HepG2 (cell line): ENCODE measurements at regions not wholly inside any gene's neighbourhood (a gene's known extent, or its start where the extent isn't known, plus 50 kb on each side); places are given as distances from the start of the nearest gene placed in this dataset.

Source experiments
- ATAC-seq: fragments of 200-7000 bp; cut with Tn5 transposase; 3 replicates; pipeline ENCODE4 v1.9.1; 2020; ENCODE audit warnings: mild to moderate bottlenecking, moderate library complexity
- BruUV-seq: library from RNA; stranded (reverse); fragments of 400-500 nt; replicated peaks from 2 replicates; lab custom pipeline; 2021; lab: Mats Ljungman, UMichigan
- CTCF ChIA-PET: fragments of 300-600 bp; formaldehyde crosslinking; extraction: SDS; loops from one replicate; lab custom pipeline; 2021; ENCODE audit warnings: low total read pairs, inconsistent platforms, low intra/inter-chr PET ratio; lab: Yijun Ruan, JAX
- POLR2A ChIA-PET: fragments of 350-600 bp; sonication (Branson Sonifier 250); formaldehyde crosslinking; loops from one replicate; lab custom pipeline; 2020; ENCODE audit warnings: antibody characterized with exemption, inconsistent platforms; lab: Yijun Ruan, JAX
- DNase-seq: peaks from one replicate; pipeline ENCODE4 v3.0.0-alpha.2; 2015; ENCODE audit warnings: low spot score
- FAIRE-seq: peaks from 3 replicates; lab custom pipeline; 2011; peaks lifted over from hg19 to GRCh38; lab: Jason Lieb, UNC
- H2AFZ ChIP-seq: one replicate; pipeline ENCODE4 v1.6.1; 2011; ENCODE audit warnings: low read length, inconsistent platforms
- H3K27ac ChIP-seq: fragments of 300-600 bp; 3 replicates; pipeline ENCODE4 v1.8.0; 2011; ENCODE audit warnings: mixed run types, mild to moderate bottlenecking, mixed read lengths, low read length, inconsistent platforms; ENCODE audit not compliant: insufficient read depth; ENCODE audit errors: extremely low read length
- H3K27me3 ChIP-seq, 2 experiments: fragments of 200-600 bp in 1 of 2; 2 replicates in 1 of 2; 3 replicates in 1 of 2; pipeline versions ENCODE4 v1.6.0 to v1.8.0; 2011; ENCODE audit warnings: low read length in 2 of 2, mild to moderate bottlenecking in 2 of 2, moderate library complexity in 2 of 2, inconsistent platforms in 1 of 2; ENCODE audit not compliant: insufficient read depth in 2 of 2, control insufficient read depth in 1 of 2
- H3K36me3 ChIP-seq, 2 experiments: fragments of 200-600 bp in 1 of 2; replicated peaks in 1 of 2; 2 replicates in 1 of 2; 3 replicates in 1 of 2; pipeline versions ENCODE4 v1.5.1 to v1.8.0; 2011; ENCODE audit warnings: low read length in 2 of 2, inconsistent platforms in 1 of 2; ENCODE audit not compliant: insufficient read depth in 2 of 2, control insufficient read depth in 1 of 2
- H3K4me1 ChIP-seq: 2 replicates; pipeline ENCODE4 v1.5.1; 2012; ENCODE audit warnings: low read length, inconsistent platforms; ENCODE audit not compliant: insufficient read depth
- H3K4me2 ChIP-seq: 2 replicates; pipeline ENCODE4 v1.6.0; 2011; ENCODE audit warnings: low read depth, low read length, inconsistent platforms
- H3K4me3 ChIP-seq, 3 experiments: fragments of 200-600 bp in 1 of 3; sonication (generic), shearing (Covaris generic) in 1 of 3; replicated peaks in 1 of 3; 2 replicates each; pipeline ENCODE4 v1.5.1; 2011 to 2016; ENCODE audit warnings: low read length in 3 of 3, inconsistent platforms in 2 of 3, low read depth in 2 of 3, mild to moderate bottlenecking in 2 of 3, control low read depth in 1 of 3, mixed read lengths in 1 of 3; ENCODE audit not compliant: insufficient read depth in 1 of 3
- H3K79me2 ChIP-seq: one replicate; pipeline ENCODE4 v1.6.1; 2011; ENCODE audit warnings: low read length, inconsistent platforms; ENCODE audit not compliant: insufficient read depth
- H3K9ac ChIP-seq: 2 replicates; pipeline ENCODE4 v1.6.0; 2011; ENCODE audit warnings: mild to moderate bottlenecking, low read depth, low read length, inconsistent platforms; ENCODE audit not compliant: insufficient read depth
- H3K9me3 ChIP-seq: 2 replicates; pipeline ENCODE4 v1.5.1; 2012; ENCODE audit warnings: mild to moderate bottlenecking, low read length
- H4K20me1 ChIP-seq: 2 replicates; pipeline ENCODE4 v1.6.0; 2011; ENCODE audit warnings: inconsistent platforms, mild to moderate bottlenecking, low read length, moderate library complexity; ENCODE audit not compliant: insufficient read depth
- FOXP4 ChIP-seq: sonication (generic); formaldehyde crosslinking; IDR thresholded peaks from 2 replicates; pipeline ENCODE4 v1.4.0; 2020; ENCODE audit warnings: missing genetic modification reagents
- LCORL ChIP-seq, 2 experiments: fragments of 450-650 bp in 1 of 2; sonication (generic) in 1 of 2; formaldehyde crosslinking in 1 of 2; IDR thresholded peaks; 2 replicates each; pipeline versions ENCODE4 v1.5.0 to v1.6.1; 2017 to 2020; ENCODE audit warnings: antibody characterized with exemption in 1 of 2, missing genetic modification reagents in 1 of 2
- NFE2L1 ChIP-seq: sonication (generic); formaldehyde crosslinking; IDR thresholded peaks from 2 replicates; pipeline ENCODE4 v1.4.0; 2020; ENCODE audit warnings: missing genetic modification reagents, mild to moderate bottlenecking, borderline replicate concordance
- PLSCR1 ChIP-seq: sonication (generic); formaldehyde crosslinking; IDR thresholded peaks from 2 replicates; pipeline ENCODE4 v1.5.0; 2020; ENCODE audit warnings: missing genetic modification reagents, mild to moderate bottlenecking, borderline replicate concordance
- RXRB ChIP-seq: IDR thresholded peaks from 2 replicates; pipeline ENCODE4 v1.6.1; 2016; ENCODE audit warnings: borderline replicate concordance, missing genetic modification reagents, missing compliant biosample characterization
- TBP ChIP-seq: sonication (generic); formaldehyde crosslinking; IDR thresholded peaks from 2 replicates; pipeline ENCODE4 v1.5.0; 2020; ENCODE audit warnings: missing genetic modification reagents
- TEAD3 ChIP-seq: optimal IDR thresholded peaks from 2 replicates; pipeline ENCODE3; 2016; ENCODE audit warnings: borderline replicate concordance
- THAP11 ChIP-seq: IDR thresholded peaks from 2 replicates; pipeline ENCODE4 v1.6.1; 2016; ENCODE audit warnings: missing biosample characterization, missing genetic modification reagents
- ZBTB44 ChIP-seq: sonication (generic); formaldehyde crosslinking; IDR thresholded peaks from 2 replicates; pipeline ENCODE4 v1.4.0; 2020; ENCODE audit warnings: missing genetic modification reagents
- ZNF18 ChIP-seq: sonication (generic); formaldehyde crosslinking; IDR thresholded peaks from 2 replicates; pipeline ENCODE4 v1.8.0; 2022; ENCODE audit warnings: mild to moderate bottlenecking, missing genetic modification reagents; ENCODE audit not compliant: insufficient replicate concordance
- ZNF224 ChIP-seq: sonication (generic); formaldehyde crosslinking; IDR thresholded peaks from 2 replicates; pipeline ENCODE4 v1.5.0; 2020; ENCODE audit warnings: mild to moderate bottlenecking, missing genetic modification reagents
- ZNF644 ChIP-seq: IDR thresholded peaks from 2 replicates; pipeline ENCODE4 v1.6.1; 2016; ENCODE audit warnings: low read depth
- WGBS: methylation state at CpG from one replicate; pipeline ENCODE4 v1.1.6; 2017; ENCODE audit warnings: low lambda C conversion rate; 5-methylcytosine and 5-hydroxymethylcytosine counted together
- in situ Hi-C: cut with HindIII; loops from 2 replicates; pipeline ENCODE4 v1.10.0; 2017; ENCODE audit warnings: low pct_unique_long_range_greater_than_20kb; ENCODE audit not compliant: extremely low pct_ligation_motif_present
- intact Hi-C: fragments of 100-400 bp; cut with micrococcal nuclease; formaldehyde crosslinking; loops from one replicate; pipeline ENCODE4 v1.10.0; 2022; ENCODE audit not compliant: unreplicated experiment

GRCh38 chr4:174423257-174423944 is 98.9 kb downstream of the HPGD start:
- no peak overlapping the region for H3K9ac ChIP-seq
- H3K4me2 ChIP-seq, result no peak overlapping the region
- CTCF ChIA-PET, result no interaction called here
- H3K9me3 ChIP-seq, result no peaks in the 10 kb centered on the region
- intact Hi-C loops, result no loop called here
- H4K20me1 ChIP-seq, result no peaks in the 10 kb centered on the region
- no peaks in the 10 kb centered on the region for H3K36me3 ChIP-seq
- no peaks in the 10 kb centered on the region for H3K4me1 ChIP-seq
- no peak for TF ChIP-seq ZNF18 (CRISPR knock-in tag)
- TF ChIP-seq RXRB, result no peak
- peak; percentile 84 for TF ChIP-seq LCORL (IDR thresholded peaks at IDR 0.05)
- TF ChIP-seq LCORL (CRISPR knock-in tag; IDR thresholded peaks at IDR 0.05), result no peak
- BruUV-seq, result no TSS peak
- WGBS, result 8% methylated on average over 6 of the region's 6 CpGs
- no peaks in the 10 kb centered on the region for H3K79me2 ChIP-seq
- FAIRE-seq, result no peak
- H3K4me3 ChIP-seq, result no peak overlapping the region
- POLR2A ChIA-PET, result no interaction called here
- in situ Hi-C loops, result no loop called here
- no peak overlapping the region for H2AFZ ChIP-seq
- H3K27ac ChIP-seq, result no peak overlapping the region
- no peak for ATAC-seq
- DNase-seq, result no peak
- no peaks in the 10 kb centered on the region for H3K27me3 ChIP-seq

- intact Hi-C loops (no loop called here), in situ Hi-C loops (no loop called here)
- FAIRE-seq (no peak), DNase-seq (no peak), ATAC-seq (no peak)
- Histone ChIP-seq H3K4me3 (no peak overlapping the region), H3K27ac (no peak overlapping the region), H3K4me1 (no peaks in the 10 kb centered on the region), H3K9me3 (no peaks in the 10 kb centered on the region), H2AFZ (no peak overlapping the region), H3K4me2 (no peak overlapping the region), H3K27me3 (no peaks in the 10 kb centered on the region), H3K9ac (no peak overlapping the region), H4K20me1 (no peaks in the 10 kb centered on the region), H3K36me3 (no peaks in the 10 kb centered on the region), H3K79me2 (no peaks in the 10 kb centered on the region)
- ChIA-PET POLR2A (no interaction called here), CTCF (no interaction called here)
- BruUV-seq, result no TSS peak
- no peak for TF ChIP-seq TEAD3 (CRISPR knock-in tag)
- no peak for TF ChIP-seq PLSCR1 (CRISPR knock-in tag)
- no peak for TF ChIP-seq ZNF644 (CRISPR knock-in tag)
- no peak for TF ChIP-seq ZBTB44 (CRISPR knock-in tag)
- no peak for TF ChIP-seq TBP (CRISPR knock-in tag)
- no peak for TF ChIP-seq ZNF224 (CRISPR knock-in tag)
- TF ChIP-seq NFE2L1 (CRISPR knock-in tag), result no peak
- no peak for TF ChIP-seq FOXP4 (CRISPR knock-in tag)
- TF ChIP-seq THAP11 (CRISPR knock-in tag), result no peak
These were observed 99.4 kb downstream of the HPGD start for GRCh38 chr4:174422893-174423256.
